C4-2B (cell line): ENCODE measurements at regions not wholly inside any gene's neighbourhood (a gene's known extent, or its start where the extent isn't known, plus 50 kb on each side); places are given as distances from the start of the nearest gene placed in this dataset.

ENCODE experiments used
- H3K27ac ChIP-seq: fragments of 450-650 bp; 2 replicates; pipeline ENCODE4 v1.5.1; 2017
- ZFX ChIP-seq: fragments of 450-650 bp; IDR thresholded peaks from 2 replicates; pipeline ENCODE4 v1.6.1; 2017
- TF ChIP-seq, protein P1 (sequence below): fragments of 450-650 bp; conservative IDR thresholded peaks from 2 replicates; pipeline ENCODE4 v1.5.1; 2017; ENCODE audit warnings: mild to moderate bottlenecking

DNA sequence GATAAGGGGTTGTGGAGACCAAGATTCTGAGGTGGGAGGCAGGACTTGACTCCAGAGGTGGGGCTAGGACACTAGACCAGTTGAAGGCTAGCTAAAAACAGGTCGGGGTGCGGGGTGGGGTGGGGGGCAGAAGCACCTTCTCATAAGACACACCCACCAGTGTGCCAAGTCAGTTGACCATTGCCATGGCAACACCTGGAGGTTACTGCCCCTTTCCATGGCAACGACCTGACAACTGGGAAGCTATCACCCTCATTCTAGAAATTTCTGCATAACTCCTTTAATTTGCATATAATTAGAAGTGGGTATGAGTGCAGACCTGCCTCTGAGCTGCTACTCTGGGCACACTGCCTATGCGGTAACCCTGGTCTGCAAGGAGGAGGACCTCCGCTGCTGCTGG is 53.9 kb upstream of the ALOX12 start:
- H3K27ac ChIP-seq: no peak overlapping the region
- no peak for TF ChIP-seq ZFX

GRCh38 chr17:6943406-6943805 is 52.4 kb upstream of the ALOX12 start:
- no peak for TF ChIP-seq ZFX
- TF ChIP-seq, protein P1, sequence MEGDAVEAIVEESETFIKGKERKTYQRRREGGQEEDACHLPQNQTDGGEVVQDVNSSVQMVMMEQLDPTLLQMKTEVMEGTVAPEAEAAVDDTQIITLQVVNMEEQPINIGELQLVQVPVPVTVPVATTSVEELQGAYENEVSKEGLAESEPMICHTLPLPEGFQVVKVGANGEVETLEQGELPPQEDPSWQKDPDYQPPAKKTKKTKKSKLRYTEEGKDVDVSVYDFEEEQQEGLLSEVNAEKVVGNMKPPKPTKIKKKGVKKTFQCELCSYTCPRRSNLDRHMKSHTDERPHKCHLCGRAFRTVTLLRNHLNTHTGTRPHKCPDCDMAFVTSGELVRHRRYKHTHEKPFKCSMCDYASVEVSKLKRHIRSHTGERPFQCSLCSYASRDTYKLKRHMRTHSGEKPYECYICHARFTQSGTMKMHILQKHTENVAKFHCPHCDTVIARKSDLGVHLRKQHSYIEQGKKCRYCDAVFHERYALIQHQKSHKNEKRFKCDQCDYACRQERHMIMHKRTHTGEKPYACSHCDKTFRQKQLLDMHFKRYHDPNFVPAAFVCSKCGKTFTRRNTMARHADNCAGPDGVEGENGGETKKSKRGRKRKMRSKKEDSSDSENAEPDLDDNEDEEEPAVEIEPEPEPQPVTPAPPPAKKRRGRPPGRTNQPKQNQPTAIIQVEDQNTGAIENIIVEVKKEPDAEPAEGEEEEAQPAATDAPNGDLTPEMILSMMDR: no peak
- H3K27ac ChIP-seq: no peak overlapping the region
